GM10266 (cell line): ENCODE measurements at regions not wholly inside any gene's neighbourhood (a gene's known extent, or its start where the extent isn't known, plus 50 kb on each side); places are given as distances from the start of the nearest gene placed in this dataset.

Experiments used
- DNase-seq: peaks from one replicate; pipeline ENCODE4 v3.0.0; 2012; ENCODE audit errors: extremely low spot score
- TF ChIP-seq, protein P1 (sequence below): IDR thresholded peaks from 2 replicates; pipeline ENCODE4 v1.5.1; 2012; ENCODE audit warnings: mild to moderate bottlenecking, low read depth; ENCODE audit not compliant: control insufficient read depth, insufficient read depth; ENCODE audit errors: missing control alignments

- TF ChIP-seq, protein P1, sequence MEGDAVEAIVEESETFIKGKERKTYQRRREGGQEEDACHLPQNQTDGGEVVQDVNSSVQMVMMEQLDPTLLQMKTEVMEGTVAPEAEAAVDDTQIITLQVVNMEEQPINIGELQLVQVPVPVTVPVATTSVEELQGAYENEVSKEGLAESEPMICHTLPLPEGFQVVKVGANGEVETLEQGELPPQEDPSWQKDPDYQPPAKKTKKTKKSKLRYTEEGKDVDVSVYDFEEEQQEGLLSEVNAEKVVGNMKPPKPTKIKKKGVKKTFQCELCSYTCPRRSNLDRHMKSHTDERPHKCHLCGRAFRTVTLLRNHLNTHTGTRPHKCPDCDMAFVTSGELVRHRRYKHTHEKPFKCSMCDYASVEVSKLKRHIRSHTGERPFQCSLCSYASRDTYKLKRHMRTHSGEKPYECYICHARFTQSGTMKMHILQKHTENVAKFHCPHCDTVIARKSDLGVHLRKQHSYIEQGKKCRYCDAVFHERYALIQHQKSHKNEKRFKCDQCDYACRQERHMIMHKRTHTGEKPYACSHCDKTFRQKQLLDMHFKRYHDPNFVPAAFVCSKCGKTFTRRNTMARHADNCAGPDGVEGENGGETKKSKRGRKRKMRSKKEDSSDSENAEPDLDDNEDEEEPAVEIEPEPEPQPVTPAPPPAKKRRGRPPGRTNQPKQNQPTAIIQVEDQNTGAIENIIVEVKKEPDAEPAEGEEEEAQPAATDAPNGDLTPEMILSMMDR: no peak
- no peak for DNase-seq
Measured at GRCh38 chr12:114760151-114760877, 76.3 kb upstream of the TBX3 start.

GRCh38 chr12:114759635-114760034 is 75.7 kb upstream of the TBX3 start:
- TF ChIP-seq, protein P1: no peak
- no peak for DNase-seq

- DNase-seq: no peak
- TF ChIP-seq, protein P1: no peak
Measured at GRCh38 chr12:114757684-114758325, 73.8 kb upstream of the TBX3 start.

DNA sequence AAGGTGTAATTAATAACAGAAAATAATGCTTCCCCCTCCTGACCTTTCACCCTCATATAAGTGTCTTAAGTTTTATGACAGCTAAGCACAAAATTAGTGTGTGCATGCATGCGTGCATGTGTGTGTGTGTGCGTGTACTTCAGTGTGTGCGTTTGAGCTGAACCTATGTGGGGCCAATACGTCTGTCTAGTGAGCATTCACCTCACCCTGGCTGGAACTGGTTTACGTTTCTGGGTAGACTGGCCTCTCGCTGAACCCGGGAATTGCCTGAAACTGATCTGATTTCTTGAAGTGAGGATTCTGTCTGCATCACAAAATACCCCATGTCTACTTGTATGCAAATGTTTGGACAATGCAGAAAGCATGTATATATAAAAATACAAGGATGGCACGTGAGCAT is 68.2 kb upstream of the TBX3 start:
- DNase-seq: no peak

GRCh38 chr12:114751712-114752111 is 67.7 kb upstream of the TBX3 start:
- TF ChIP-seq, protein P1: no peak
- no peak for DNase-seq

More for the DNA sequence above, 68.2 kb upstream of the TBX3 start:
- TF ChIP-seq, protein P1: no peak

DNA sequence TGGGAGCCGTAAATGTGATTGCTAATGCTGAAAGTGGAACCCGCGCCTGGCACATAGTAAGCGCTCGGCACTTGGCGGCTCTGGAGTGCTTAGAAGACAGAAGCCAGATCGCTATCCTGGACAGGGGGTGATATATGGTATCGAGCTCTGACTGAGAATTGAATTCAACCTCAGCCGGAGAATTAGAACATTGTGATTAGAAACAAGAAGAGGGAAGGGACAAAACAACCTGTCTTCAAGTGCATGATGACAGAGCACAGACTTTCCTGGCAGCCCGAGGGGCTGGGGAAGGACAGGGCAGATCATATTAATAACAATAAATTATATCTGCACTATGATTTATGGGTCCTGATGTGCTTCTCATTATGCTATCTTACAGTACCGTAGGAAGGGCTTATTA is 66.9 kb upstream of the TBX3 start:
- TF ChIP-seq, protein P1: no peak
- DNase-seq: no peak

DNA sequence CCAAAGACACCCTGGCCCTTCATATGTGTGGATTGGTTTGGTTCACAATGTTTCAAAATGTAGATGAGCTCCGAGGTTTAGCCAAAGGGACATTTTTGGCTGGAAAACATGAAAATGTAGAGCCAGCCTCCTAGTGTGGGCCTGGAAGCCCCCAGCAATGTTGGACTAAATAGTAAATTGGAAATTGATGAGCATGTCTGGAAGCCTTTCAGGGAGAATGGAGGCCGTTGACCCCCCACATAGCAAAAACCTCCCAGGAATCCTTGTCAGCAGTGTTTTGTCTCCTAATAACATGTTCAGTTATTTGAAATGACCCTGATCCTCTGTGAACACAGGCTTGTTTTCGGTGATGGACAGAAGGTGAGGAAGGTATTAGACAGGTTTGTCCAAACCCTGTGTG is 65.1 kb upstream of the TBX3 start:
- no peak for DNase-seq
- TF ChIP-seq, protein P1: no peak
